H1 (cell line): ENCODE measurements at regions not wholly inside any gene's neighbourhood (a gene's known extent, or its start where the extent isn't known, plus 50 kb on each side); places are given as distances from the start of the nearest gene placed in this dataset.

Experiments
- CTCF ChIA-PET: fragments of 300-600 bp; sonication (Branson Sonifier 250); formaldehyde crosslinking; loops from one replicate; lab custom pipeline; 2021; ENCODE audit not compliant: partially characterized antibody; lab: Charles Lee
- POLR2A ChIA-PET: fragments of 300-600 bp; sonication (Branson Sonifier 250); formaldehyde crosslinking; loops from one replicate; lab custom pipeline; 2021; ENCODE audit warnings: inconsistent platforms; ENCODE audit not compliant: partially characterized antibody; lab: Charles Lee
- DNase-seq, 2 experiments: peaks; one replicate each; pipeline versions ENCODE4 v3.0.0 to v3.0.0-alpha.2; 2010 to 2022; ENCODE audit warnings: low spot score in 2 of 2, low read depth in 1 of 2, mixed read lengths in 1 of 2
- FAIRE-seq: peaks from 2 replicates; lab custom pipeline; 2011; peaks lifted over from hg19 to GRCh38; lab: Jason Lieb, UNC
- H2AFZ ChIP-seq: 2 replicates; pipeline ENCODE4 v1.8.1; 2012; ENCODE audit warnings: low read length, inconsistent platforms
- H2AK5ac ChIP-seq: 2 replicates; pipeline ENCODE4 v1.6.1; 2013; ENCODE audit warnings: low read depth, low read length
- H2BK120ac ChIP-seq: replicated peaks from 2 replicates; pipeline ENCODE3; 2013; ENCODE audit warnings: low read depth, low read length, inconsistent platforms
- H2BK12ac ChIP-seq: 2 replicates; pipeline ENCODE4 v1.6.1; 2013; ENCODE audit warnings: low read depth, low read length
- H2BK15ac ChIP-seq: 2 replicates; pipeline ENCODE4 v1.6.1; 2013; ENCODE audit warnings: low read length
- H2BK20ac ChIP-seq: 2 replicates; pipeline ENCODE4 v1.6.1; 2013; ENCODE audit warnings: low read length
- H2BK5ac ChIP-seq: 2 replicates; pipeline ENCODE4 v1.6.1; 2013; ENCODE audit warnings: low read depth, low read length
- H3K14ac ChIP-seq: 2 replicates; pipeline ENCODE4 v1.6.1; 2013; ENCODE audit warnings: inconsistent platforms; ENCODE audit not compliant: insufficient read length
- H3K18ac ChIP-seq: 2 replicates; pipeline ENCODE4 v1.6.1; 2013; ENCODE audit warnings: low read length; ENCODE audit errors: extremely low read depth
- H3K23ac ChIP-seq: 2 replicates; pipeline ENCODE4 v1.6.1; 2013; ENCODE audit warnings: inconsistent platforms; ENCODE audit not compliant: insufficient read length
- H3K23me2 ChIP-seq: 2 replicates; pipeline ENCODE4 v1.6.1; 2013; ENCODE audit warnings: low read depth, low read length
- H3K27ac ChIP-seq: 2 replicates; pipeline ENCODE4 v1.6.1; 2011; ENCODE audit warnings: low read depth, low read length, inconsistent platforms
- H3K27me3 ChIP-seq, 4 experiments: replicated peaks in 1 of 4; 1 replicate in 1 of 4; 2 replicates in 3 of 4; pipeline versions ENCODE4 v1.6.1 to v1.8.1; 2011 to 2013; ENCODE audit warnings: low read length in 3 of 4, mild to moderate bottlenecking in 3 of 4, inconsistent platforms in 2 of 4, mixed read lengths in 2 of 4, moderate library complexity in 1 of 4; ENCODE audit not compliant: control insufficient read depth in 3 of 4, insufficient read depth in 3 of 4; ENCODE audit errors: extremely low read depth in 1 of 4
- H3K36me3 ChIP-seq, 4 experiments: 2 replicates each; pipeline versions ENCODE4 v1.6.1 to v1.8.1; 2011 to 2013; ENCODE audit warnings: mild to moderate bottlenecking in 4 of 4, low read length in 3 of 4, moderate library complexity in 2 of 4, control low read depth in 1 of 4, inconsistent platforms in 1 of 4; ENCODE audit not compliant: insufficient read depth in 4 of 4, control insufficient read depth in 2 of 4
- H3K4ac ChIP-seq: replicated peaks from 2 replicates; pipeline ENCODE3; 2013; ENCODE audit warnings: low read length, low read depth, mixed read lengths, inconsistent platforms; ENCODE audit not compliant: insufficient read length
- H3K4me1 ChIP-seq, 4 experiments: replicated peaks in 1 of 4; 1 replicate in 1 of 4; 2 replicates in 3 of 4; pipeline versions ENCODE4 v1.6.1 to v1.8.1; 2011 to 2013; ENCODE audit warnings: low read length in 3 of 4, inconsistent platforms in 2 of 4, mixed read lengths in 1 of 4; ENCODE audit not compliant: insufficient read depth in 4 of 4, control insufficient read depth in 3 of 4
- H3K4me2 ChIP-seq, 2 experiments: 2 replicates each; pipeline versions ENCODE4 v1.6.1 to v1.8.1; 2011 to 2013; ENCODE audit warnings: low read depth in 2 of 2, low read length in 2 of 2, control low read depth in 1 of 2, inconsistent platforms in 1 of 2, mild to moderate bottlenecking in 1 of 2; ENCODE audit not compliant: insufficient read depth in 1 of 2
- H3K4me3 ChIP-seq, 4 experiments: fragments of 200-600, 300-600 bp in 1 of 4; sonication (generic), shearing (Covaris generic), sonication (Bioruptor Twin) in 1 of 4; 2 replicates each; pipeline versions ENCODE4 v1.5.1 to v1.8.1; 2011 to 2016; ENCODE audit warnings: low read length in 4 of 4, low read depth in 3 of 4, control low read depth in 2 of 4, inconsistent platforms in 2 of 4, mild to moderate bottlenecking in 2 of 4, mixed read lengths in 1 of 4, moderate library complexity in 1 of 4; ENCODE audit not compliant: insufficient read depth in 2 of 4; ENCODE audit errors: extremely low read depth in 1 of 4
- H3K56ac ChIP-seq: replicated peaks from 2 replicates; pipeline ENCODE3; 2013; ENCODE audit warnings: low read depth, mild to moderate bottlenecking, mixed read lengths, low read length, inconsistent platforms; ENCODE audit not compliant: insufficient read length
- H3K79me1 ChIP-seq: 2 replicates; pipeline ENCODE4 v1.6.1; 2013; ENCODE audit warnings: low read depth, low read length, control low read depth
- H3K79me2 ChIP-seq, 2 experiments: 2 replicates each; pipeline versions ENCODE4 v1.6.1 to v1.8.1; 2012 to 2013; ENCODE audit warnings: low read length in 2 of 2, mild to moderate bottlenecking in 2 of 2, inconsistent platforms in 1 of 2; ENCODE audit not compliant: insufficient read depth in 2 of 2, control insufficient read depth in 1 of 2
- H3K9ac ChIP-seq, 4 experiments: replicated peaks in 1 of 4; 1 replicate in 1 of 4; 2 replicates in 3 of 4; pipeline versions ENCODE4 v1.6.1 to v1.8.1; 2011 to 2013; ENCODE audit warnings: low read depth in 3 of 4, low read length in 3 of 4, control low read depth in 2 of 4, mild to moderate bottlenecking in 2 of 4, moderate library complexity in 2 of 4, inconsistent platforms in 1 of 4; ENCODE audit errors: extremely low read depth in 1 of 4
- H3K9me3 ChIP-seq, 2 experiments: 2 replicates each; pipeline versions ENCODE4 v1.6.1 to v1.8.1; 2012 to 2013; ENCODE audit warnings: mild to moderate bottlenecking in 2 of 2, moderate library complexity in 2 of 2, control low read depth in 1 of 2, inconsistent platforms in 1 of 2, low read depth in 1 of 2, low read length in 1 of 2, mixed read lengths in 1 of 2; ENCODE audit not compliant: insufficient read depth in 2 of 2
- H4K20me1 ChIP-seq, 2 experiments: replicated peaks in 1 of 2; 2 replicates each; pipeline versions ENCODE3 to v1.8.1; 2011 to 2013; ENCODE audit warnings: inconsistent platforms in 2 of 2, low read length in 2 of 2, mild to moderate bottlenecking in 1 of 2; ENCODE audit not compliant: insufficient read depth in 2 of 2, control insufficient read depth in 1 of 2
- H4K5ac ChIP-seq: 2 replicates; pipeline ENCODE4 v1.6.1; 2013; ENCODE audit warnings: low read length, low read depth, mixed read lengths, inconsistent platforms; ENCODE audit not compliant: insufficient read length
- H4K8ac ChIP-seq: 2 replicates; pipeline ENCODE4 v1.8.0; 2013; ENCODE audit warnings: mild to moderate bottlenecking, moderate library complexity, low read length, inconsistent platforms; ENCODE audit not compliant: insufficient read depth; ENCODE audit errors: extremely low read depth
- H4K91ac ChIP-seq: replicated peaks from 2 replicates; pipeline ENCODE3; 2013; ENCODE audit warnings: low read length, mixed read lengths, inconsistent platforms; ENCODE audit not compliant: insufficient read length
- ATF3 ChIP-seq: IDR thresholded peaks from 2 replicates; pipeline ENCODE4 v1.6.1; 2011; ENCODE audit warnings: low read depth, mild to moderate bottlenecking, low read length; ENCODE audit not compliant: insufficient read depth
- BCL11A ChIP-seq, 2 experiments: IDR thresholded peaks; one replicate each; pipeline ENCODE4 v1.6.1; 2011; ENCODE audit warnings: low read depth in 2 of 2, low read length in 2 of 2, mild to moderate bottlenecking in 2 of 2
- CBX8 ChIP-seq: fragments of 300-800, 300-1000 bp; sonication (generic); IDR thresholded peaks from 2 replicates; pipeline ENCODE4 v1.7.1; 2016; ENCODE audit warnings: low read depth, low read length, borderline replicate concordance
- CREB1 ChIP-seq: IDR thresholded peaks from 2 replicates; pipeline ENCODE4 v1.6.1; 2012; ENCODE audit warnings: inconsistent platforms
- EGR1 ChIP-seq: IDR thresholded peaks from 2 replicates; pipeline ENCODE4 v1.6.1; 2011; ENCODE audit warnings: low read depth, low read length, borderline replicate concordance
- FOSL1 ChIP-seq: IDR thresholded peaks from 2 replicates; pipeline ENCODE4 v1.6.1; 2011; ENCODE audit warnings: mild to moderate bottlenecking, low read depth, low read length, moderate library complexity; ENCODE audit not compliant: insufficient read depth
- GTF2F1 ChIP-seq: IDR thresholded peaks from 2 replicates; pipeline ENCODE4 v1.6.1; 2012; ENCODE audit warnings: low read depth, low read length, improper control_type of control experiment, borderline replicate concordance
- JUN ChIP-seq: IDR thresholded peaks from 2 replicates; pipeline ENCODE4 v1.6.1; 2011; ENCODE audit warnings: low read depth, mild to moderate bottlenecking, improper control_type of control experiment, low read length
- KDM1A ChIP-seq: fragments of 200-600, 300-600 bp; sonication (generic); IDR thresholded peaks from 2 replicates; pipeline ENCODE4 v1.7.1; 2016; ENCODE audit warnings: mild to moderate bottlenecking, low read length, borderline replicate concordance
- KDM5A ChIP-seq: fragments of 200-600 bp; IDR thresholded peaks from 2 replicates; pipeline ENCODE4 v1.7.1; 2012; ENCODE audit warnings: mild to moderate bottlenecking, low read length, inconsistent platforms, mixed read lengths
- MAFK ChIP-seq: IDR thresholded peaks from 2 replicates; pipeline ENCODE4 v1.6.1; 2012; ENCODE audit warnings: low read depth, mild to moderate bottlenecking, improper control_type of control experiment, low read length
- PHF8 ChIP-seq: fragments of 200-600 bp; sonication (generic); conservative IDR thresholded peaks from 2 replicates; pipeline ENCODE4 v1.7.1; 2012; ENCODE audit warnings: low read depth, mild to moderate bottlenecking, inconsistent platforms, low read length, moderate library complexity
- SIN3A ChIP-seq, 2 experiments: IDR thresholded peaks in 1 of 2; conservative IDR thresholded peaks in 1 of 2; 2 replicates each; pipeline ENCODE4 v1.6.1; 2011 to 2012; ENCODE audit warnings: low read length in 2 of 2, improper control_type of control experiment in 1 of 2, low read depth in 1 of 2, mild to moderate bottlenecking in 1 of 2
- SP4 ChIP-seq: IDR thresholded peaks from 2 replicates; pipeline ENCODE4 v1.6.1; 2012; ENCODE audit warnings: low read length, inconsistent platforms
- TCF12 ChIP-seq: IDR thresholded peaks from 2 replicates; pipeline ENCODE4 v1.6.1; 2011; ENCODE audit warnings: low read depth, mild to moderate bottlenecking, low read length
- WGBS, 2 experiments: shearing (Covaris generic) in 1 of 2; methylation state at CpG; one replicate each; pipeline versions ENCODE4 v1.1.6 to v1.1.7; 2013 to 2015; ENCODE audit warnings: low lambda C conversion rate in 2 of 2, mixed read lengths in 2 of 2, inconsistent platforms in 1 of 2, low coverage in 1 of 2, missing lambda C conversion rate in 1 of 2; ENCODE audit not compliant: insufficient replicate concordance in 2 of 2, insufficient coverage in 1 of 2, insufficient read length in 1 of 2; ENCODE audit errors: extremely low coverage in 1 of 2, missing lambda C conversion rate in 1 of 2; 5-methylcytosine and 5-hydroxymethylcytosine counted together

GRCh38 chr7:120039138-120039537 is 233.8 kb upstream of the KCND2 start:
- H2BK12ac ChIP-seq: no peak overlapping the region
- H2BK15ac ChIP-seq: no peak overlapping the region
- DNase-seq (no peak), FAIRE-seq (no peak)
- H3K9me3 ChIP-seq: peaks cover 3 to 5% of the 10 kb centered on the region in 2 experiments; a peak in 1 of 4 replicates
- no peaks in the 10 kb centered on the region for H3K4me1 ChIP-seq
- no peak overlapping the region for H4K5ac ChIP-seq
- H2AFZ ChIP-seq: no peak overlapping the region
- no peak overlapping the region for H4K8ac ChIP-seq
- no peak for TF ChIP-seq EGR1
- no peak for TF ChIP-seq BCL11A (IDR thresholded peaks at IDR 0.05; ENCODE audit: low read depth in 2 of 2, low read length in 2 of 2)
- no peak for TF ChIP-seq JUN
- no peak for TF ChIP-seq KDM5A
- TF ChIP-seq SIN3A (conservative IDR thresholded peaks at IDR 0.05 in 1 of 2, IDR thresholded peaks at IDR 0.05 in 1 of 2; ENCODE audit: low read depth in 1 of 2, low read length in 2 of 2): no peak
- no peak for TF ChIP-seq CBX8
- TF ChIP-seq PHF8: no peak
- TF ChIP-seq KDM1A: no peak
- TF ChIP-seq MAFK: no peak
- no peak for TF ChIP-seq CREB1
- no peak for TF ChIP-seq ATF3
- no peak for TF ChIP-seq TCF12
- TF ChIP-seq SP4: no peak
- no peak for TF ChIP-seq FOSL1
- TF ChIP-seq GTF2F1: no peak
- H2BK5ac ChIP-seq: no peak overlapping the region
- no peaks in the 10 kb centered on the region for H3K27me3 ChIP-seq
- CTCF ChIA-PET: interaction anchor here (0.8 kb wide), 1 partner anchor 687 kb away, joined by 4 read pairs; no protein-coding TSS in a partner anchor
- H3K4me3 ChIP-seq: no peak overlapping the region
- H3K56ac ChIP-seq: no peak overlapping the region
- no peak overlapping the region for H2BK20ac ChIP-seq
- no peaks in the 10 kb centered on the region for H3K79me2 ChIP-seq
- H3K4ac ChIP-seq: no peak overlapping the region
- no peak overlapping the region for H3K4me2 ChIP-seq
- H2AK5ac ChIP-seq: no peak overlapping the region
- 95% methylated on average over 2 of the region's 2 CpGs; no CpG with 5 or more reads in 1 of the 2 experiments for WGBS, 2 experiments
- H3K18ac ChIP-seq: no peak overlapping the region
- POLR2A ChIA-PET: no interaction called here
- H3K23ac ChIP-seq: no peak overlapping the region
- no peak overlapping the region for H2BK120ac ChIP-seq
- no peak overlapping the region for H3K27ac ChIP-seq
- no peaks in the 10 kb centered on the region for H3K79me1 ChIP-seq
- no peak overlapping the region for H4K91ac ChIP-seq
- no peaks in the 10 kb centered on the region for H3K23me2 ChIP-seq
- H3K14ac ChIP-seq: no peak overlapping the region
- no peaks in the 10 kb centered on the region for H4K20me1 ChIP-seq
- H3K36me3 ChIP-seq: no peaks in the 10 kb centered on the region
- H3K9ac ChIP-seq: no peak overlapping the region
